SK-N-SH (cell line): ENCODE measurements at regions not wholly inside any gene's neighbourhood (a gene's known extent, or its start where the extent isn't known, plus 50 kb on each side); places are given as distances from the start of the nearest gene placed in this dataset.

Experiments used
- CTCF ChIA-PET: fragments of 300-600, 350-600 bp; formaldehyde crosslinking; extraction: SDS; loops from one replicate; lab custom pipeline; 2021; lab: Yijun Ruan, JAX
- POLR2A ChIA-PET: fragments of 350-600 bp; sonication (Branson Sonifier 250); formaldehyde crosslinking; extraction: SDS; loops from one replicate; lab custom pipeline; 2020; ENCODE audit warnings: antibody characterized with exemption, inconsistent platforms; lab: Yijun Ruan, JAX
- DNase-seq: peaks from one replicate; pipeline ENCODE4 v3.0.0; 2012
- H2AFZ ChIP-seq: fragments of 200-600 bp; sonication (generic); 2 replicates; pipeline ENCODE4 v1.8.1; 2016; ENCODE audit warnings: antibody characterized with exemption, mild to moderate bottlenecking, low read depth
- H3F3A ChIP-seq: fragments of 200-600 bp; sonication (generic); replicated peaks from 2 replicates; pipeline ENCODE3; 2016; ENCODE audit warnings: antibody characterized with exemption, mild to moderate bottlenecking; ENCODE audit not compliant: insufficient read depth
- H3K27ac ChIP-seq, 2 experiments: fragments of 200-500 bp in 1 of 2; fragments of 200-600 bp in 1 of 2; sonication (Bioruptor generic) in 1 of 2; sonication (generic), shearing (Covaris generic) in 1 of 2; 2 replicates each; pipeline versions ENCODE4 v1.5.1 to v1.6.1; 2014 to 2016; ENCODE audit warnings: low read depth in 2 of 2, inconsistent platforms in 1 of 2, low read length in 1 of 2, mild to moderate bottlenecking in 1 of 2, mixed read lengths in 1 of 2
- H3K27me3 ChIP-seq: fragments of 200-600 bp; sonication (generic), shearing (Covaris generic); 2 replicates; pipeline ENCODE4 v1.6.1; 2016; ENCODE audit warnings: mixed run types; ENCODE audit not compliant: insufficient read depth
- H3K36me3 ChIP-seq, 2 experiments: fragments of 200-500 bp in 1 of 2; fragments of 200-600 bp in 1 of 2; sonication (Bioruptor generic) in 1 of 2; sonication (generic) in 1 of 2; replicated peaks in 1 of 2; 2 replicates each; pipeline versions ENCODE3 to v1.5.1; 2014 to 2016; ENCODE audit warnings: low read length in 1 of 2, mild to moderate bottlenecking in 1 of 2; ENCODE audit not compliant: insufficient read depth in 2 of 2, control insufficient read depth in 1 of 2
- H3K4me1 ChIP-seq, 2 experiments: fragments of 200-500 bp in 1 of 2; fragments of 200-600 bp in 1 of 2; sonication (Bioruptor generic) in 1 of 2; sonication (generic), shearing (Covaris generic) in 1 of 2; 2 replicates each; pipeline versions ENCODE4 v1.5.1 to v1.6.1; 2014 to 2016; ENCODE audit warnings: low read depth in 1 of 2, low read length in 1 of 2, mixed run types in 1 of 2; ENCODE audit not compliant: insufficient read depth in 2 of 2, control insufficient read depth in 1 of 2
- H3K4me2 ChIP-seq: fragments of 200-600 bp; sonication (generic), shearing (Covaris generic); 2 replicates; pipeline ENCODE4 v1.6.1; 2017; ENCODE audit warnings: mixed run types
- H3K4me3 ChIP-seq, 2 experiments: fragments of 200-500 bp in 1 of 2; fragments of 200-600 bp in 1 of 2; sonication (Bioruptor generic) in 1 of 2; sonication (generic), shearing (Covaris generic) in 1 of 2; 2 replicates each; pipeline versions ENCODE4 v1.5.1 to v1.8.1; 2014 to 2016; ENCODE audit warnings: low read depth in 2 of 2, inconsistent platforms in 1 of 2, low read length in 1 of 2, mild to moderate bottlenecking in 1 of 2, mixed read lengths in 1 of 2, moderate library complexity in 1 of 2
- H3K79me2 ChIP-seq: fragments of 200-600 bp; sonication (generic); 2 replicates; pipeline ENCODE4 v1.8.1; 2017; ENCODE audit warnings: mild to moderate bottlenecking; ENCODE audit not compliant: insufficient read depth
- H3K9ac ChIP-seq: fragments of 200-600 bp; sonication (generic); 2 replicates; pipeline ENCODE4 v1.6.1; 2017; ENCODE audit warnings: mixed run types
- H3K9me2 ChIP-seq: fragments of 200-600 bp; sonication (generic); 2 replicates; pipeline ENCODE4 v1.6.1; 2017; ENCODE audit warnings: mixed run types
- H3K9me3 ChIP-seq: fragments of 200-600 bp; sonication (generic); 2 replicates; pipeline ENCODE4 v1.6.1; 2017; ENCODE audit warnings: mixed run types, mild to moderate bottlenecking, moderate library complexity
- H4K20me1 ChIP-seq: fragments of 200-600 bp; sonication (generic); 2 replicates; pipeline ENCODE4 v1.6.1; 2017; ENCODE audit warnings: mild to moderate bottlenecking, mixed run types; ENCODE audit not compliant: insufficient read depth
- ELF1 ChIP-seq: IDR thresholded peaks from 2 replicates; pipeline ENCODE4 v1.4.0; 2012
- EP300 ChIP-seq, 2 experiments: IDR thresholded peaks; 2 replicates each; pipeline versions ENCODE4 v1.4.0 to v1.6.1; 2012; ENCODE audit warnings: borderline replicate concordance in 1 of 2, low read depth in 1 of 2, low read length in 1 of 2
- EZH2phosphoT487 ChIP-seq: fragments of 200-600 bp; sonication (generic); IDR thresholded peaks from 2 replicates; pipeline ENCODE4 v1.6.1; 2017; ENCODE audit warnings: low read depth, mixed run types, mild to moderate bottlenecking, antibody characterized with exemption, moderate library complexity, borderline replicate concordance
- GATA2 ChIP-seq: sonication (generic); formaldehyde crosslinking; IDR thresholded peaks from 2 replicates; pipeline ENCODE4 v1.5.0; 2020; ENCODE audit warnings: mild to moderate bottlenecking, missing genetic modification reagents
- RAD21 ChIP-seq: IDR thresholded peaks from 2 replicates; pipeline ENCODE4 v1.6.1; 2012; ENCODE audit warnings: mild to moderate bottlenecking, low read length
- RFX5 ChIP-seq: IDR thresholded peaks from 2 replicates; pipeline ENCODE4 v1.6.1; 2012; ENCODE audit warnings: mild to moderate bottlenecking, improper control_type of control experiment, low read length
- SIN3A ChIP-seq: IDR thresholded peaks from 2 replicates; pipeline ENCODE4 v1.6.1; 2012; ENCODE audit warnings: low read depth, mild to moderate bottlenecking, low read length, moderate library complexity, borderline replicate concordance
- SMC3 ChIP-seq: IDR thresholded peaks from 2 replicates; pipeline ENCODE4 v1.6.1; 2012; ENCODE audit warnings: low read depth, low read length, improper control_type of control experiment
- TEAD4 ChIP-seq: IDR thresholded peaks from 2 replicates; pipeline ENCODE4 v1.4.0; 2012; ENCODE audit warnings: mild to moderate bottlenecking, borderline replicate concordance; ENCODE audit not compliant: insufficient read depth
- YY1 ChIP-seq: IDR thresholded peaks from 2 replicates; pipeline ENCODE4 v1.4.0; 2012; ENCODE audit warnings: low read depth, mild to moderate bottlenecking
- WGBS: methylation state at CpG from one replicate; pipeline ENCODE4 v1.1.6; 2017; ENCODE audit warnings: low lambda C conversion rate; 5-methylcytosine and 5-hydroxymethylcytosine counted together
- TF ChIP-seq, protein P1 (sequence below): fragments of 150-350 bp; IDR thresholded peaks from 2 replicates; pipeline ENCODE4 v1.6.1; 2017; ENCODE audit warnings: antibody characterized with exemption, low read length, low read depth, borderline replicate concordance
- TF ChIP-seq, protein P2 (sequence below): IDR thresholded peaks from 2 replicates; pipeline ENCODE4; 2012
- TF ChIP-seq, protein P3 (sequence below): IDR thresholded peaks from 2 replicates; pipeline ENCODE4 v1.4.0; 2012; ENCODE audit warnings: low read depth
- TF ChIP-seq, protein P4 (sequence below): fragments of 150-350 bp; IDR thresholded peaks from 2 replicates; pipeline ENCODE4 v1.6.1; 2016; ENCODE audit warnings: mild to moderate bottlenecking, low read depth, low read length

DNA sequence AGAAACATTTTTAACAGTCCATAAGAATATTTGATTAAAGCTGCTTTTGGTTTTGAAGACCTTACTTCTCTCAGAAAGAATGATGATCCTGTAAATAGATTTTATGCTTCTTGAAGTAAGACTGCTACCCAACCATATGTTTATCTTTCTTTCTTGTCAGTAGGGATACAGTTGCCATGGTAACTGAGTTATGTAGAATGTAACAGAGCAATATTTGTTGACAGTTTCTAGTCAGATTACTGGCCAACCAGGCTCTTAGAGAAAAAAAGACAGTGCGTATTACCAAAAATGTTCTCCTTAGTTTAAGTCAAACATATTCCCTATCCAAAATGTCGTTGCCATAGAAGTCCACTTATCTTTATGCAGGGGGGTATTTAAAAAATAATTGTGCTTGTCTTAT lies 456.8 kb downstream of the PRR32 start:
- Histone ChIP-seq H3K9ac (no peak overlapping the region), H3K9me3 (no peaks in the 10 kb centered on the region; the same call in 1 of the 2 replicates), H3K27me3 (no peaks in the 10 kb centered on the region), H3K4me1 (no peaks in the 10 kb centered on the region), H3F3A (no peaks in the 10 kb centered on the region), H2AFZ (no peak overlapping the region), H3K4me3 (no peak overlapping the region), H4K20me1 (no peaks in the 10 kb centered on the region), H3K36me3 (no peaks in the 10 kb centered on the region), H3K27ac (no peak overlapping the region), H3K79me2 (no peaks in the 10 kb centered on the region), H3K9me2 (no peaks in the 10 kb centered on the region), H3K4me2 (no peak overlapping the region)
- no peak for DNase-seq
- POLR2A ChIA-PET = no interaction called here
- no peak for TF ChIP-seq RFX5
- WGBS = 4% methylated on average over 2 of the region's 2 CpGs
- CTCF ChIA-PET = interaction anchor here (0.7 kb wide), 1 partner anchor 9 kb away, joined by 3 read pairs; no protein-coding TSS in a partner anchor

DNA sequence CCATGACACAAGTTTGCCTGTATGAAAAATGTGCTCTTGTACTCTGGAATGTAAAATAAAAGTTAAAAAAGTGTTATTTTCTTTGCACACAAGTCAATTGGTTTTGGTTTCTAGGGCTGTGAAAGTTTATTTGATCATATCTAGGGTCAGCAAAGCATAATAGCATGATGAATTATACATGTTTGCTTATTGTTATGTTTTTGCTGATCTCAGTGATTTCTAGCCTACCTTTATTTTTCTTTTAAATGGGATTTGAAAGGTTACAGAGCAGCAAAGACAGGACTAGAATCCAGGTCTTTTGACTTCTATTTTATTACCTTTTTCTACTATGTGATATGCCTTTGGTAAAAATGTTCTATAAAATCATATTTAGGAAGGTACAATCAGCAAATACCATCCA lies 481.0 kb downstream of the PRR32 start:
- H3K4me3 ChIP-seq = no peak overlapping the region
- no peak overlapping the region for H2AFZ ChIP-seq
- ChIA-PET CTCF (no interaction called here), POLR2A (no interaction called here)
- H3K4me2 ChIP-seq = no peak overlapping the region
- H3K9ac ChIP-seq = no peak overlapping the region
- H3K4me1 ChIP-seq = no peaks in the 10 kb centered on the region
- H3F3A ChIP-seq = no peaks in the 10 kb centered on the region
- H3K27me3 ChIP-seq = no peaks in the 10 kb centered on the region
- H4K20me1 ChIP-seq = no peaks in the 10 kb centered on the region
- H3K36me3 ChIP-seq = no peaks in the 10 kb centered on the region
- no peak for DNase-seq
- no peaks in the 10 kb centered on the region for H3K79me2 ChIP-seq
- H3K9me3 ChIP-seq = no peaks in the 10 kb centered on the region
- no peak overlapping the region for H3K27ac ChIP-seq
- TF ChIP-seq, protein P1, sequence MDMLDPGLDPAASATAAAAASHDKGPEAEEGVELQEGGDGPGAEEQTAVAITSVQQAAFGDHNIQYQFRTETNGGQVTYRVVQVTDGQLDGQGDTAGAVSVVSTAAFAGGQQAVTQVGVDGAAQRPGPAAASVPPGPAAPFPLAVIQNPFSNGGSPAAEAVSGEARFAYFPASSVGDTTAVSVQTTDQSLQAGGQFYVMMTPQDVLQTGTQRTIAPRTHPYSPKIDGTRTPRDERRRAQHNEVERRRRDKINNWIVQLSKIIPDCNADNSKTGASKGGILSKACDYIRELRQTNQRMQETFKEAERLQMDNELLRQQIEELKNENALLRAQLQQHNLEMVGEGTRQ = no peak
- TF ChIP-seq YY1 (no peak), EP300 (IDR thresholded peaks at IDR 0.05; ENCODE audit: borderline replicate concordance in 1 of 2, low read depth in 1 of 2, low read length in 1 of 2) (no peak), ELF1 (no peak), SIN3A (no peak), TEAD4 (no peak), GATA2 (CRISPR knock-in tag) (no peak), EZH2phosphoT487 (no peak), RAD21 (no peak), SMC3 (no peak)
- TF ChIP-seq, protein P2, sequence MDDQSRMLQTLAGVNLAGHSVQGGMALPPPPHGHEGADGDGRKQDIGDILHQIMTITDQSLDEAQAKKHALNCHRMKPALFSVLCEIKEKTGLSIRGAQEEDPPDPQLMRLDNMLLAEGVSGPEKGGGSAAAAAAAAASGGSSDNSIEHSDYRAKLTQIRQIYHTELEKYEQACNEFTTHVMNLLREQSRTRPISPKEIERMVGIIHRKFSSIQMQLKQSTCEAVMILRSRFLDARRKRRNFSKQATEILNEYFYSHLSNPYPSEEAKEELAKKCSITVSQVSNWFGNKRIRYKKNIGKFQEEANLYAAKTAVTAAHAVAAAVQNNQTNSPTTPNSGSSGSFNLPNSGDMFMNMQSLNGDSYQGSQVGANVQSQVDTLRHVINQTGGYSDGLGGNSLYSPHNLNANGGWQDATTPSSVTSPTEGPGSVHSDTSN = no peak
- TF ChIP-seq, protein P3, sequence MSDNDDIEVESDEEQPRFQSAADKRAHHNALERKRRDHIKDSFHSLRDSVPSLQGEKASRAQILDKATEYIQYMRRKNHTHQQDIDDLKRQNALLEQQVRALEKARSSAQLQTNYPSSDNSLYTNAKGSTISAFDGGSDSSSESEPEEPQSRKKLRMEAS = no peak
- TF ChIP-seq, protein P4, sequence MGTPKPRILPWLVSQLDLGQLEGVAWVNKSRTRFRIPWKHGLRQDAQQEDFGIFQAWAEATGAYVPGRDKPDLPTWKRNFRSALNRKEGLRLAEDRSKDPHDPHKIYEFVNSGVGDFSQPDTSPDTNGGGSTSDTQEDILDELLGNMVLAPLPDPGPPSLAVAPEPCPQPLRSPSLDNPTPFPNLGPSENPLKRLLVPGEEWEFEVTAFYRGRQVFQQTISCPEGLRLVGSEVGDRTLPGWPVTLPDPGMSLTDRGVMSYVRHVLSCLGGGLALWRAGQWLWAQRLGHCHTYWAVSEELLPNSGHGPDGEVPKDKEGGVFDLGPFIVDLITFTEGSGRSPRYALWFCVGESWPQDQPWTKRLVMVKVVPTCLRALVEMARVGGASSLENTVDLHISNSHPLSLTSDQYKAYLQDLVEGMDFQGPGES = no peak
- TF ChIP-seq, all 33 proteins: peak for 0
- H3K9me2 ChIP-seq = no peaks in the 10 kb centered on the region
